HG03108 (cell line): ENCODE measurements at regions not wholly inside any gene's neighbourhood (a gene's known extent, or its start where the extent isn't known, plus 50 kb on each side); places are given as distances from the start of the nearest gene placed in this dataset.
"Not testable (repeated sequence)": the region's sequence is repeated elsewhere in the genome, so short reads cannot be mapped to it uniquely, and the experiment has no call there.

Experiments
- ATAC-seq: cut with Tn5 transposase; IDR thresholded peaks from one replicate; pipeline ENCODE4 v1.9.1; 2021; ENCODE audit warnings: moderate library complexity; ENCODE audit not compliant: unreplicated experiment

GRCh38 chr3:190990898-190991297 lies 128.4 kb upstream of the GMNC start:
- ATAC-seq, result no peak

DNA sequence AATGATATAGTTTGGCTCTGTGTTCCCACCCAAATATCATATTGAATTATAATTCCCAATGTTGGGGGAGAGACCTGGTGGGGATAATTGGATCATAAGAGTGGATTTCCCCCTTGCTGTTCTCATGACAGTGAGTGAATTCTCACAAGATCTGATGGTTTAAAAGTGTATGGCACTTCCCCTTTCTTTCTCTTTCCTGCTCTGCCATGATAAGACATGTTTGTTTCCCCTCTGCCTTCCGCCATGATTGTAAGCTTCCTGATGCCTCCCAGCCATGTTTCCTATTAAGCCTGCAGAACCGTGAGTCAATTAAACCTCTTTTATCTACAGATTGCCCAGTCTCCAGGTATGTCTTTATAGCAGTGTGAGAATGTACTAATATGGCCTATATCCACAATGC lies 126.7 kb upstream of the GMNC start:
- ATAC-seq, result no peak

- no peak for ATAC-seq
Observed at GRCh38 chr3:190988102-190988501, 125.6 kb upstream of the GMNC start.

GRCh38 chr3:190984502-190985244 lies 122.2 kb upstream of the GMNC start:
- no peak for ATAC-seq

- no peak for ATAC-seq
Observed at GRCh38 chr3:190983875-190984274, 121.4 kb upstream of the GMNC start.

GRCh38 chr3:190973771-190974170 lies 111.3 kb upstream of the GMNC start:
- no peak for ATAC-seq

GRCh38 chr3:190972840-190973270 lies 110.4 kb upstream of the GMNC start:
- no peak for ATAC-seq

DNA sequence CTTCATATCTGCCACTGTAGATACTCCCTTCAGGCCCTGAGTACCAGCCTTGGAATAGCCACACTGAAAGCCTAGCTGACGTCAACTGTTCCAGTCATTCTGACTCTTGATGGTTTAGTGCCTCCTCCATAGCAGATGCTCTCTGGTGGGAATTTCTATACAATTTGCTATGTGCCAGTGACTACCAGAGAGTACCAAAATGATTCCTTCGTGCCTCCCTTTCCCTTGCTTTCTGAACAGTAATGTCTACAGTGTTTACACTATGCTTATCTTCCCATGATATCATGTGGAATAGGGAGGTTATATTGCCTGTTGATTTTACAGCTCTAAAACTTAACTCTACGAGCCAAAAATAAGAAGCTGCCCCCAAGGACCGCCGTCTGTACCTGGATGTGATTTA lies 109.7 kb upstream of the GMNC start:
- no peak for ATAC-seq

- ATAC-seq, result no peak
Observed at GRCh38 chr3:190970560-190970959, 108.1 kb upstream of the GMNC start.

GRCh38 chr3:190968616-190969015 lies 106.1 kb upstream of the GMNC start:
- no peak for ATAC-seq

DNA sequence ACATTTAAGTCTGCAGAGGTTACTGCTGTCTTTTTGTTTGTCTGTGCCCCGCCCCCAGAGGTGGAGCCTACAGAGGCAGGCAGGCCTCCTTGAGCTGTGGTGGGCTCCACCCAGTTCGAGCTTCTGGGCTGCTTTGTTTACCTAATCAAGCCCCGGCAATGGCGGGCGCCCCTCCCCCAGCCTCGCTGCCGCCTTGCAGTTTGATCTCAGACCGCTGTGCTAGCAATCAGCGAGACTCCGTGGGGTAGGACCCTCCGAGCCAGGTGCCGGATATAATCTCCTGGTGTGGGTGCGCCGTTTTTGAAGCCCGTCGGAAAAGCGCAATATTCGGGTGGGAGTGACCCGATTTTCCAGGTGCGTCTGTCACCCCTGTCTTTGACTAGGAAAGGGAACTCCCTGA lies 102.4 kb upstream of the GMNC start:
- ATAC-seq, result not testable (repeated sequence)

- no peak for ATAC-seq
Observed at GRCh38 chr3:190959077-190959476, 96.6 kb upstream of the GMNC start.

GRCh38 chr3:190941694-190942260 lies 79.3 kb upstream of the GMNC start:
- no peak for ATAC-seq

- ATAC-seq, result not testable (repeated sequence)
Observed at GRCh38 chr3:190934616-190935015, 72.1 kb upstream of the GMNC start.

GRCh38 chr3:190926619-190927018 lies 64.1 kb upstream of the GMNC start:
- no peak for ATAC-seq

- ATAC-seq, result no peak
Observed at GRCh38 chr3:190912736-190913135, 50.2 kb upstream of the GMNC start.
